Uterus (tissue), 2 donors: ENCODE measurements at regions not wholly inside any gene's neighbourhood (a gene's known extent, or its start where the extent isn't known, plus 50 kb on each side); places are given as distances from the start of the nearest gene placed in this dataset.

ENCODE experiments used
- POLR2A ChIP-seq, 2 donors: fragments of 450-650 bp; IDR thresholded peaks; one replicate each; pipeline ENCODE4 v1.6.1; 2016; ENCODE audit warnings: antibody characterized with exemption in 2 of 2, mild to moderate bottlenecking in 1 of 2, moderate library complexity in 1 of 2
- TF ChIP-seq, protein P1 (sequence below), 4 experiments: fragments of 200-600 bp in 2 of 4; fragments of 450-650 bp in 2 of 4; sonication (generic) in 2 of 4; IDR thresholded peaks; one replicate each; pipeline ENCODE4 v1.5.1; 2016 to 2019; ENCODE audit warnings: antibody characterized with exemption in 4 of 4, mild to moderate bottlenecking in 2 of 4, moderate library complexity in 1 of 4

DNA sequence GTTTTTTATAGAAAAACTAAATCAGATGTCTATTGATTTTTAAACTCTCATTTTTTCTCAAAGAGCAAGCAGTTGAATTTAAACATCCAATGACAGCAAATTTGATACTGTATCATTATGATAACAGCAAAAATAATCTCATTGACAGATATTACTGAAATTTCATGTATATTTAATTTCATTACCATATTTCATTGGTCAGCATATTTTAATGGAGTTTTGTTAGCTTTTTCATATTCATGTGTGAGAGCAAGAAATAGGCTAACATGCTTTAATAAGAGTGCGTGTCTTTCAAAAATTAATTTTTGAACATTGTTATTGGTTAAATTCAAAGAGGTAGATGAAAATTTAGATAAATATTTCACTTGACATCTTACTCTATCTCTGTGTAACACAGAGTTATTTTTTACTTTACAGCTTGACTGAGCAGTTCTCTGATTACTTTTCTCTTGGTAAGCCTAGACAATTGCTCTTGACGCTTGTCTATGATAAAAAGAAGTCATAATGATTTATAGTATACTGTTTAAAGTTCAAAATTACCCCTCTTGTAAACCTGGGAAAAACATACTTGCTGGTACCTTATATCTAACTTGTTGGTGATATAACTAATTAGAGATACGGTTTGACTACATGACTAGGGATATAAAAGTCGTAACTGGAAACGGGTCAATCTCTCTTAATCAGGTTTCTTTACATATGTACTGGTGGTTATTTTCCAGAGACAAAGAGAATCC lies 732.3 kb upstream of the NCAM2 start:
- TF ChIP-seq, protein P1, sequence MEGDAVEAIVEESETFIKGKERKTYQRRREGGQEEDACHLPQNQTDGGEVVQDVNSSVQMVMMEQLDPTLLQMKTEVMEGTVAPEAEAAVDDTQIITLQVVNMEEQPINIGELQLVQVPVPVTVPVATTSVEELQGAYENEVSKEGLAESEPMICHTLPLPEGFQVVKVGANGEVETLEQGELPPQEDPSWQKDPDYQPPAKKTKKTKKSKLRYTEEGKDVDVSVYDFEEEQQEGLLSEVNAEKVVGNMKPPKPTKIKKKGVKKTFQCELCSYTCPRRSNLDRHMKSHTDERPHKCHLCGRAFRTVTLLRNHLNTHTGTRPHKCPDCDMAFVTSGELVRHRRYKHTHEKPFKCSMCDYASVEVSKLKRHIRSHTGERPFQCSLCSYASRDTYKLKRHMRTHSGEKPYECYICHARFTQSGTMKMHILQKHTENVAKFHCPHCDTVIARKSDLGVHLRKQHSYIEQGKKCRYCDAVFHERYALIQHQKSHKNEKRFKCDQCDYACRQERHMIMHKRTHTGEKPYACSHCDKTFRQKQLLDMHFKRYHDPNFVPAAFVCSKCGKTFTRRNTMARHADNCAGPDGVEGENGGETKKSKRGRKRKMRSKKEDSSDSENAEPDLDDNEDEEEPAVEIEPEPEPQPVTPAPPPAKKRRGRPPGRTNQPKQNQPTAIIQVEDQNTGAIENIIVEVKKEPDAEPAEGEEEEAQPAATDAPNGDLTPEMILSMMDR (IDR thresholded peaks at IDR 0.05), result no peak
- no peak for TF ChIP-seq POLR2A (IDR thresholded peaks at IDR 0.05)
